ENCODE measurements at regions not wholly inside any gene's neighbourhood (a gene's known extent, or its start where the extent isn't known, plus 50 kb on each side); places are given as distances from the start of the nearest gene placed in this dataset.

DNA sequence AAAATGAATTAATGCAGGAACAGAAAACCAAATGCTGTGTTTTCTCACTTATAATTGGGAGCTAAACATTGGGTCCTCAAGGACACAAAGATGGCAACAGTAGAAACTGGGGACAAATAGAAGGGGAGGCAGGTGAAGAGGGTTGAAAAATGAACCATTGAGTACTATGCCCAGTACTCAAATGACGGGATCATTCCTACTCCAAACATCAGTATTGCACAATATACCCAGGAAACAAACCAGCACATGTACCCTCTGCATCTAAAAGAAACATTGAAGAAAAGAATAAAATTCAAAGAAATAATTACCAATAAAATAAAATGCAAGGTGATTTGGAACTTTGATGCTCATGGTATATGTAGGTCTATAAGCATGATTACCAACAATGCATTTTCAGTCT, 110.8 kb downstream of the LMO3 start:
- TF ChIP-seq, protein P1, sequence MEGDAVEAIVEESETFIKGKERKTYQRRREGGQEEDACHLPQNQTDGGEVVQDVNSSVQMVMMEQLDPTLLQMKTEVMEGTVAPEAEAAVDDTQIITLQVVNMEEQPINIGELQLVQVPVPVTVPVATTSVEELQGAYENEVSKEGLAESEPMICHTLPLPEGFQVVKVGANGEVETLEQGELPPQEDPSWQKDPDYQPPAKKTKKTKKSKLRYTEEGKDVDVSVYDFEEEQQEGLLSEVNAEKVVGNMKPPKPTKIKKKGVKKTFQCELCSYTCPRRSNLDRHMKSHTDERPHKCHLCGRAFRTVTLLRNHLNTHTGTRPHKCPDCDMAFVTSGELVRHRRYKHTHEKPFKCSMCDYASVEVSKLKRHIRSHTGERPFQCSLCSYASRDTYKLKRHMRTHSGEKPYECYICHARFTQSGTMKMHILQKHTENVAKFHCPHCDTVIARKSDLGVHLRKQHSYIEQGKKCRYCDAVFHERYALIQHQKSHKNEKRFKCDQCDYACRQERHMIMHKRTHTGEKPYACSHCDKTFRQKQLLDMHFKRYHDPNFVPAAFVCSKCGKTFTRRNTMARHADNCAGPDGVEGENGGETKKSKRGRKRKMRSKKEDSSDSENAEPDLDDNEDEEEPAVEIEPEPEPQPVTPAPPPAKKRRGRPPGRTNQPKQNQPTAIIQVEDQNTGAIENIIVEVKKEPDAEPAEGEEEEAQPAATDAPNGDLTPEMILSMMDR (IDR thresholded peaks at IDR 0.05) = no peak
- TF ChIP-seq, protein P2, sequence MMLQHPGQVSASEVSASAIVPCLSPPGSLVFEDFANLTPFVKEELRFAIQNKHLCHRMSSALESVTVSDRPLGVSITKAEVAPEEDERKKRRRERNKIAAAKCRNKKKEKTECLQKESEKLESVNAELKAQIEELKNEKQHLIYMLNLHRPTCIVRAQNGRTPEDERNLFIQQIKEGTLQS (CRISPR knock-in tag; conservative IDR thresholded peaks at IDR 0.05) = no peak
- TF ChIP-seq, protein P3, sequence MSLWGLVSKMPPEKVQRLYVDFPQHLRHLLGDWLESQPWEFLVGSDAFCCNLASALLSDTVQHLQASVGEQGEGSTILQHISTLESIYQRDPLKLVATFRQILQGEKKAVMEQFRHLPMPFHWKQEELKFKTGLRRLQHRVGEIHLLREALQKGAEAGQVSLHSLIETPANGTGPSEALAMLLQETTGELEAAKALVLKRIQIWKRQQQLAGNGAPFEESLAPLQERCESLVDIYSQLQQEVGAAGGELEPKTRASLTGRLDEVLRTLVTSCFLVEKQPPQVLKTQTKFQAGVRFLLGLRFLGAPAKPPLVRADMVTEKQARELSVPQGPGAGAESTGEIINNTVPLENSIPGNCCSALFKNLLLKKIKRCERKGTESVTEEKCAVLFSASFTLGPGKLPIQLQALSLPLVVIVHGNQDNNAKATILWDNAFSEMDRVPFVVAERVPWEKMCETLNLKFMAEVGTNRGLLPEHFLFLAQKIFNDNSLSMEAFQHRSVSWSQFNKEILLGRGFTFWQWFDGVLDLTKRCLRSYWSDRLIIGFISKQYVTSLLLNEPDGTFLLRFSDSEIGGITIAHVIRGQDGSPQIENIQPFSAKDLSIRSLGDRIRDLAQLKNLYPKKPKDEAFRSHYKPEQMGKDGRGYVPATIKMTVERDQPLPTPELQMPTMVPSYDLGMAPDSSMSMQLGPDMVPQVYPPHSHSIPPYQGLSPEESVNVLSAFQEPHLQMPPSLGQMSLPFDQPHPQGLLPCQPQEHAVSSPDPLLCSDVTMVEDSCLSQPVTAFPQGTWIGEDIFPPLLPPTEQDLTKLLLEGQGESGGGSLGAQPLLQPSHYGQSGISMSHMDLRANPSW (CRISPR knock-in tag; conservative IDR thresholded peaks at IDR 0.05; ENCODE audit: low read depth) = no peak
- no peak for TF ChIP-seq TEAD1 (CRISPR knock-in tag; IDR thresholded peaks at IDR 0.05)
- TF ChIP-seq FOXK1 (CRISPR knock-in tag; IDR thresholded peaks at IDR 0.05) = no peak
- no peak for TF ChIP-seq OVOL2 (CRISPR knock-in tag; IDR thresholded peaks at IDR 0.05; ENCODE audit: borderline replicate concordance)
- TF ChIP-seq ESRRA (CRISPR knock-in tag; IDR thresholded peaks at IDR 0.05; ENCODE audit: borderline replicate concordance) = no peak
